GM12878 (cell line): ENCODE measurements at regions not wholly inside any gene's neighbourhood (a gene's known extent, or its start where the extent isn't known, plus 50 kb on each side); places are given as distances from the start of the nearest gene placed in this dataset.

Source experiments
- ATAC-seq: fragments of 200-7000 bp; cut with Tn5 transposase; 3 replicates; pipeline ENCODE4 v1.9.1; 2020; ENCODE audit warnings: mild to moderate bottlenecking, moderate library complexity
- BruUV-seq: library from RNA; stranded (reverse); fragments of 400-500 nt; replicated peaks from 2 replicates; lab custom pipeline; 2021; lab: Mats Ljungman, UMichigan
- CTCF ChIA-PET: fragments of 300-600 bp; sonication (Branson Sonifier 250); formaldehyde crosslinking; extraction: SDS; loops from one replicate; lab custom pipeline; 2021; ENCODE audit warnings: inconsistent platforms; lab: Yijun Ruan, JAX
- POLR2A ChIA-PET: fragments of 350-600 bp; formaldehyde crosslinking; extraction: SDS; loops from one replicate; lab custom pipeline; 2021; ENCODE audit warnings: inconsistent platforms; lab: Charles Lee
- RAD21 ChIA-PET: fragments of 300-600 bp; sonication (Branson Sonifier 250); formaldehyde crosslinking; loops from one replicate; lab custom pipeline; 2023; ENCODE audit warnings: antibody characterized with exemption; ENCODE audit not compliant: unreplicated experiment; lab: Charles Lee
- SMC1A ChIA-PET: fragments of 300-600 bp; sonication (Branson Sonifier 250); formaldehyde crosslinking; loops from one replicate; lab custom pipeline; 2023; ENCODE audit not compliant: unreplicated experiment, uncharacterized antibody; lab: Charles Lee
- DNase-seq: peaks from one replicate; pipeline ENCODE4 v3.0.0-alpha.2; 2011; ENCODE audit warnings: low read depth, low spot score
- FAIRE-seq: peaks from 3 replicates; lab custom pipeline; 2011; peaks lifted over from hg19 to GRCh38; lab: Jason Lieb, UNC
- H2AFZ ChIP-seq: 2 replicates; pipeline ENCODE4 v1.6.0; 2011; ENCODE audit warnings: low read depth, low read length, control low read depth; ENCODE audit not compliant: control insufficient read depth
- H3K27ac ChIP-seq: 2 replicates; pipeline ENCODE4 v1.5.1; 2011; ENCODE audit warnings: control low read depth; ENCODE audit not compliant: control insufficient read depth, insufficient read depth
- H3K27me3 ChIP-seq, 2 experiments: replicated peaks in 1 of 2; 2 replicates each; pipeline versions ENCODE4 v1.6.0 to v1.6.1; 2011; ENCODE audit warnings: low read length in 1 of 2; ENCODE audit not compliant: control insufficient read depth in 2 of 2, insufficient read depth in 2 of 2
- H3K36me3 ChIP-seq, 2 experiments: 2 replicates each; pipeline ENCODE4 v1.5.1; 2011; ENCODE audit warnings: low read length in 1 of 2; ENCODE audit not compliant: control insufficient read depth in 2 of 2, insufficient read depth in 2 of 2
- H3K4me1 ChIP-seq: 2 replicates; pipeline ENCODE4 v1.6.1; 2011; ENCODE audit warnings: mild to moderate bottlenecking, low read length, moderate library complexity, mixed read lengths; ENCODE audit not compliant: control insufficient read depth, insufficient read depth
- H3K4me2 ChIP-seq: 2 replicates; pipeline ENCODE4 v1.6.0; 2011; ENCODE audit warnings: control low read depth; ENCODE audit not compliant: control insufficient read depth, insufficient read depth
- H3K4me3 ChIP-seq: fragments of 200-600 bp; sonication (generic); 2 replicates; pipeline ENCODE4 v1.5.1; 2016
- H3K79me2 ChIP-seq: 2 replicates; pipeline ENCODE4 v1.6.0; 2011; ENCODE audit warnings: low read length; ENCODE audit not compliant: control insufficient read depth, insufficient read depth
- H3K9ac ChIP-seq: 2 replicates; pipeline ENCODE4 v1.8.0; 2011; ENCODE audit warnings: low read length, control low read depth, mixed read lengths; ENCODE audit not compliant: control insufficient read depth, insufficient read depth
- H3K9me3 ChIP-seq: replicated peaks from 3 replicates; pipeline ENCODE4 v1.5.1; 2011; ENCODE audit warnings: mild to moderate bottlenecking, low read length; ENCODE audit not compliant: control insufficient read depth, insufficient read depth
- H4K20me1 ChIP-seq: 2 replicates; pipeline ENCODE4 v1.6.0; 2011; ENCODE audit not compliant: control insufficient read depth, insufficient read depth
- CBX5 ChIP-seq: sonication (generic); IDR thresholded peaks from 2 replicates; pipeline ENCODE4 v1.6.1; 2016; ENCODE audit warnings: low read depth, moderate library complexity, mild to moderate bottlenecking, inconsistent platforms
- CEBPB ChIP-seq, 2 experiments: fragments of 150-350 bp in 1 of 2; IDR thresholded peaks; 2 replicates each; pipeline ENCODE4 v1.6.1; 2012 to 2014; ENCODE audit warnings: low read depth in 2 of 2, low read length in 2 of 2, borderline replicate concordance in 1 of 2, inconsistent platforms in 1 of 2
- CREB1 ChIP-seq: IDR thresholded peaks from 2 replicates; pipeline ENCODE4 v1.6.1; 2012; ENCODE audit warnings: low read depth, mild to moderate bottlenecking, inconsistent platforms
- MTA3 ChIP-seq: IDR thresholded peaks from 2 replicates; pipeline ENCODE4 v1.6.1; 2012; ENCODE audit warnings: low read length, inconsistent platforms, borderline replicate concordance
- POLR2A ChIP-seq: IDR thresholded peaks from 2 replicates; pipeline ENCODE4 v1.6.1; 2011; ENCODE audit warnings: low read depth, mild to moderate bottlenecking, low read length
- SREBF1 ChIP-seq: IDR thresholded peaks from 2 replicates; pipeline ENCODE4 v1.6.1; 2012; ENCODE audit warnings: mild to moderate bottlenecking, low read length
- TCF12 ChIP-seq: IDR thresholded peaks from 2 replicates; pipeline ENCODE4 v1.6.1; 2011; ENCODE audit warnings: low read depth, mild to moderate bottlenecking, low read length
- TCF7 ChIP-seq: IDR thresholded peaks from 2 replicates; pipeline ENCODE4 v1.6.1; 2014; ENCODE audit warnings: antibody characterized with exemption, borderline replicate concordance
- ZNF384 ChIP-seq: IDR thresholded peaks from 2 replicates; pipeline ENCODE4 v1.6.1; 2012; ENCODE audit warnings: low read depth, mild to moderate bottlenecking, low read length, improper control_type of control experiment, borderline replicate concordance
- WGBS: methylation state at CpG from one replicate; pipeline ENCODE4 v1.1.6; 2016; ENCODE audit warnings: low lambda C conversion rate; ENCODE audit not compliant: insufficient replicate concordance, insufficient coverage; ENCODE audit errors: missing lambda C conversion rate; 5-methylcytosine and 5-hydroxymethylcytosine counted together
- in situ Hi-C: fragments of 300-500 bp; cut with MboI; formaldehyde crosslinking; loops from 9 replicates; pipeline ENCODE4 v1.14.3; 2018; ENCODE audit warnings: mixed read lengths
- intact Hi-C: fragments of 100-400 bp; cut with micrococcal nuclease; formaldehyde crosslinking; loops from one replicate; pipeline ENCODE4 v1.14.2; 2022; ENCODE audit not compliant: unreplicated experiment
- TF ChIP-seq, protein P1 (sequence below), 3 experiments: IDR thresholded peaks in 2 of 3; conservative IDR thresholded peaks in 1 of 3; 2 replicates each; pipeline ENCODE4 v1.5.1; 2011; ENCODE audit warnings: low read depth in 3 of 3, low read length in 3 of 3, mild to moderate bottlenecking in 3 of 3, control low read depth in 2 of 3, moderate library complexity in 2 of 3, inconsistent platforms in 1 of 3, mixed read lengths in 1 of 3; ENCODE audit not compliant: control insufficient read depth in 2 of 3, insufficient read depth in 1 of 3; ENCODE audit errors: extremely low read depth in 1 of 3

DNA sequence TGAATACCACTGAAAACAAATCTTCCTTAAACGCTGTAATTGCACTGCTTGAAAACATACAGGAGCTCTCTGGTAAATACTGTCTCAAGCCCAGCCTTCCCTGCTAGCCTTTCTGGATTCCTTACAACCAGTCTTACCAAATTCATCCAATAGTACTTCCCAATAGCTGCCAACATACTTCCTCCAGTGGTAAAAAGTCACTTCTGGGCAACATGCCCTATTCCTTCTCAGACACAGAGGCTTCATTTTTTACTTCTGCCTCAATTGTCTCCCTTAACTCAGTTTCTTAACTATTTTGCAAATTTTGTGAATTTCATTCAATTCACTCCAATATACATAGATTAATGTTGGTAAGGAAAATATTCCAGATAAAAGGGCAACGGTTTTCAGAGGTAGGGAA is 166.3 kb downstream of the TBX15 start:
- ChIA-PET POLR2A (no interaction called here), RAD21 (no interaction called here), CTCF (no interaction called here), SMC1A (no interaction called here)
- H3K36me3 ChIP-seq = no peaks in the 10 kb centered on the region
- H3K4me3 ChIP-seq = no peak overlapping the region
- no peaks in the 10 kb centered on the region for H3K27me3 ChIP-seq
- 3% methylated on average over 2 of the region's 2 CpGs for WGBS
- no peak for FAIRE-seq
- no peak for DNase-seq
- no peak for ATAC-seq
- no TSS peak for BruUV-seq
- no peaks in the 10 kb centered on the region for H3K4me1 ChIP-seq
- no peaks in the 10 kb centered on the region for H4K20me1 ChIP-seq
- H3K79me2 ChIP-seq = no peaks in the 10 kb centered on the region
- intact Hi-C loops (no loop called here), in situ Hi-C loops (no loop called here)
- TF ChIP-seq MTA3 (no peak), CEBPB (IDR thresholded peaks at IDR 0.05; ENCODE audit: borderline replicate concordance in 1 of 2, low read depth in 2 of 2, low read length in 2 of 2) (no peak), CBX5 (no peak), POLR2A (no peak), TCF12 (no peak), ZNF384 (no peak), TCF7 (no peak), CREB1 (no peak), SREBF1 (no peak)
- TF ChIP-seq, protein P1, sequence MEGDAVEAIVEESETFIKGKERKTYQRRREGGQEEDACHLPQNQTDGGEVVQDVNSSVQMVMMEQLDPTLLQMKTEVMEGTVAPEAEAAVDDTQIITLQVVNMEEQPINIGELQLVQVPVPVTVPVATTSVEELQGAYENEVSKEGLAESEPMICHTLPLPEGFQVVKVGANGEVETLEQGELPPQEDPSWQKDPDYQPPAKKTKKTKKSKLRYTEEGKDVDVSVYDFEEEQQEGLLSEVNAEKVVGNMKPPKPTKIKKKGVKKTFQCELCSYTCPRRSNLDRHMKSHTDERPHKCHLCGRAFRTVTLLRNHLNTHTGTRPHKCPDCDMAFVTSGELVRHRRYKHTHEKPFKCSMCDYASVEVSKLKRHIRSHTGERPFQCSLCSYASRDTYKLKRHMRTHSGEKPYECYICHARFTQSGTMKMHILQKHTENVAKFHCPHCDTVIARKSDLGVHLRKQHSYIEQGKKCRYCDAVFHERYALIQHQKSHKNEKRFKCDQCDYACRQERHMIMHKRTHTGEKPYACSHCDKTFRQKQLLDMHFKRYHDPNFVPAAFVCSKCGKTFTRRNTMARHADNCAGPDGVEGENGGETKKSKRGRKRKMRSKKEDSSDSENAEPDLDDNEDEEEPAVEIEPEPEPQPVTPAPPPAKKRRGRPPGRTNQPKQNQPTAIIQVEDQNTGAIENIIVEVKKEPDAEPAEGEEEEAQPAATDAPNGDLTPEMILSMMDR (IDR thresholded peaks at IDR 0.05 in 2 of 3, conservative IDR thresholded peaks at IDR 0.05 in 1 of 3; ENCODE audit: control insufficient read depth in 2 of 3, extremely low read depth in 1 of 3, insufficient read depth in 1 of 3, low read depth in 3 of 3, low read length in 3 of 3) = no peak
- no peak overlapping the region for H3K27ac ChIP-seq
- H3K4me2 ChIP-seq = no peak overlapping the region
- no peak overlapping the region for H2AFZ ChIP-seq
- H3K9me3 ChIP-seq = no peaks in the 10 kb centered on the region
- no peak overlapping the region for H3K9ac ChIP-seq
